ENCODE measurements at regions not wholly inside any gene's neighbourhood (a gene's known extent, or its start where the extent isn't known, plus 50 kb on each side); places are given as distances from the start of the nearest gene placed in this dataset.

GRCh38 chr11:135075740-135076139, 663.7 kb upstream of the B3GAT1 start:
- H3K36me3 Mint-ChIP-seq, result no peaks in the 10 kb centered on the region
- intact Hi-C loops (cut with micrococcal nuclease), result no loop called here

GRCh38 chr11:135074397-135074998, 662.5 kb upstream of the B3GAT1 start:
- Mint-ChIP-seq H3K36me3 (no peaks in the 10 kb centered on the region), H3K4me1 (no peaks in the 10 kb centered on the region), H3K4me3 (no peak overlapping the region), H3K9me3 (peaks cover 0 to 7% (median 0%) of the 10 kb centered on the region in 11 donors), H3K27me3 (peaks cover 0 to 30% (median 20%) of the 10 kb centered on the region in 5 donors), H3K27ac (no peak overlapping the region)
- Histone ChIP-seq H3K4me3 (ENCODE audit: low read length) (no peak overlapping the region), H3K4me1 (ENCODE audit: control insufficient read depth in 2 of 2, insufficient read depth in 2 of 2, low read length in 2 of 2) (no peaks in the 10 kb centered on the region), H3K36me3 (ENCODE audit: control insufficient read depth in 2 of 3, insufficient read depth in 3 of 3, low read length in 3 of 3) (no peaks in the 10 kb centered on the region), H3K9me3 (ENCODE audit: control insufficient read depth in 2 of 3, low read length in 3 of 3) (no peaks in the 10 kb centered on the region), H3K27me3 (ENCODE audit: control insufficient read depth in 2 of 2, insufficient read depth in 2 of 2, low read length in 2 of 2) (no peaks in the 10 kb centered on the region), H3K27ac (ENCODE audit: low read depth, low read length) (no peak overlapping the region)
- DNase-seq (no peak), ATAC-seq (no peak)
- ChIA-PET POLR2A (no interaction called here), CTCF (no interaction called here)
- intact Hi-C loops (cut with micrococcal nuclease), result no loop called here

More at GRCh38 chr11:135075740-135076139, 663.7 kb upstream of the B3GAT1 start:
- Histone ChIP-seq H3K36me3 (ENCODE audit: control insufficient read depth in 2 of 3, insufficient read depth in 3 of 3, low read length in 3 of 3) (no peaks in the 10 kb centered on the region), H3K4me3 (ENCODE audit: low read length) (no peak overlapping the region), H3K27ac (ENCODE audit: low read depth, low read length) (no peak overlapping the region), H3K27me3 (ENCODE audit: control insufficient read depth in 2 of 2, insufficient read depth in 2 of 2, low read length in 2 of 2) (no peaks in the 10 kb centered on the region), H3K9me3 (ENCODE audit: control insufficient read depth in 2 of 3, low read length in 3 of 3) (no peaks in the 10 kb centered on the region), H3K4me1 (ENCODE audit: control insufficient read depth in 2 of 2, insufficient read depth in 2 of 2, low read length in 2 of 2) (no peaks in the 10 kb centered on the region)
- peaks cover 0 to 4% (median 0%) of the 10 kb centered on the region in 11 donors for H3K9me3 Mint-ChIP-seq
- peaks cover 0 to 21% (median 13%) of the 10 kb centered on the region in 5 donors for H3K27me3 Mint-ChIP-seq
- peak; percentile 83 for ATAC-seq
- no peaks in the 10 kb centered on the region for H3K4me1 Mint-ChIP-seq
- POLR2A ChIA-PET, result no interaction called here
- CTCF ChIA-PET, result no interaction called here
- H3K4me3 Mint-ChIP-seq, result no peak overlapping the region
- peak; percentile 9 to 61 (median 20) for DNase-seq
- H3K27ac Mint-ChIP-seq, result no peak overlapping the region

DNA sequence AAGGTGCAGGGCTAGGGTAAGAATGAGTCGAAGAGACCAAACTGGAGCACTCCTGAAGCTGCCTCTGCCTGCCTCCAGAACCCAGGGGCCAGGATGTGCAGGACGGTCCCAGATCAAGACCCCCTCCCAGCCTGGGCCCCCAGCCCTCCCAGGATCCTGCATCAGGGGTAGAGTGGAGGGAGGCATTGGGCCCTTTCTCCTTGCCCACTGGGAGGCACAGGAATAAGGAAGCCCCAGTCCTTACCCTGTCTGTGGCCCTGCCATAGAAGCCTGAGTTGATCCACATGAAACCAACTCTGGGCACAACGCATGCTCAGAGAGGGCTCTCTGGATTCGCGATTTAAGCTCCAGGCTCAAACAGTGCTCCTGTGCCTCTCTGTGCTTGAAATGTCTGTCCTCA, 661.8 kb upstream of the B3GAT1 start:
- CTCF ChIA-PET, result no interaction called here
- Histone ChIP-seq H3K27me3 (ENCODE audit: control insufficient read depth in 2 of 2, insufficient read depth in 2 of 2, low read length in 2 of 2) (no peaks in the 10 kb centered on the region), H3K4me1 (ENCODE audit: control insufficient read depth in 2 of 2, insufficient read depth in 2 of 2, low read length in 2 of 2) (no peaks in the 10 kb centered on the region), H3K27ac (ENCODE audit: low read depth, low read length) (no peak overlapping the region), H3K36me3 (ENCODE audit: control insufficient read depth in 2 of 3, insufficient read depth in 3 of 3, low read length in 3 of 3) (no peaks in the 10 kb centered on the region), H3K4me3 (ENCODE audit: low read length) (no peak overlapping the region), H3K9me3 (ENCODE audit: control insufficient read depth in 2 of 3, low read length in 3 of 3) (no peaks in the 10 kb centered on the region)
- H3K9me3 Mint-ChIP-seq, result peaks cover 0 to 7% (median 0%) of the 10 kb centered on the region in 11 donors
- no peak for DNase-seq
- POLR2A ChIA-PET, result no interaction called here
- H3K27me3 Mint-ChIP-seq, result peaks cover 0 to 30% (median 20%) of the 10 kb centered on the region in 5 donors
- intact Hi-C loops (cut with micrococcal nuclease), result no loop called here
- no peaks in the 10 kb centered on the region for H3K36me3 Mint-ChIP-seq
- ATAC-seq, result no peak
- no peaks in the 10 kb centered on the region for H3K4me1 Mint-ChIP-seq
- H3K4me3 Mint-ChIP-seq, result no peak overlapping the region
- H3K27ac Mint-ChIP-seq, result no peak overlapping the region

- ChIA-PET CTCF (no interaction called here), POLR2A (no interaction called here)
- no peaks in the 10 kb centered on the region for H3K4me1 ChIP-seq (ENCODE audit: control insufficient read depth in 2 of 2, insufficient read depth in 2 of 2, low read length in 2 of 2)
Observed at GRCh38 chr11:135073381-135073780, 661.3 kb upstream of the B3GAT1 start.

DNA sequence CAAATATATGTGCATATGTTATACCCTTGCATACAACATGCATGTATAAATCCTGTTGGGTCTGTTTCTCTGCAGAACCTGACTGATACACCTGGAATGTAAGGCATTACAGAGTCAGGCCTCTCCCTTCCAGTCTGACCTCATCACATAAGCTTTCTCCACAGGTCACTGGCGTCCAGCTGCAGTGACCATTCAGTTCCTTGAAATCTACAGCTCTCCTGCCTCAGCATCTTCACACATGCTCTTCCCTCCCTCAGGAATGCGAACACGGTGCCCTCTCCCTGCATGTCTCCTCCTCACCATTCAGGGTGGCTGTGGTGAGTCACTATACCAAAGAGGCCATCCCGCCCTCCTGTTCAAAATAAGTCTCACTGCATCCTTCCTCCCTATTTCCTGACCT, 657.8 kb upstream of the B3GAT1 start:
- Mint-ChIP-seq H3K9me3 (peaks cover 0 to 9% (median 0%) of the 10 kb centered on the region in 11 donors), H3K27me3 (peaks cover 0 to 40% (median 39%) of the 10 kb centered on the region in 5 donors), H3K4me1 (no peaks in the 10 kb centered on the region), H3K4me3 (no peak overlapping the region), H3K27ac (no peak overlapping the region), H3K36me3 (no peaks in the 10 kb centered on the region)
- ATAC-seq (no peak), DNase-seq (no peak)
- no peak overlapping the region for H3K27ac ChIP-seq (ENCODE audit: low read depth, low read length)
- ChIA-PET POLR2A (no interaction called here), CTCF (no interaction called here)
- no peaks in the 10 kb centered on the region for H3K27me3 ChIP-seq (ENCODE audit: control insufficient read depth in 2 of 2, insufficient read depth in 2 of 2, low read length in 2 of 2)
- no peaks in the 10 kb centered on the region for H3K9me3 ChIP-seq (ENCODE audit: control insufficient read depth in 2 of 3, low read length in 3 of 3)
- no peaks in the 10 kb centered on the region for H3K36me3 ChIP-seq (ENCODE audit: control insufficient read depth in 2 of 3, insufficient read depth in 3 of 3, low read length in 3 of 3)
- intact Hi-C loops (cut with micrococcal nuclease), result no loop called here
- no peaks in the 10 kb centered on the region for H3K4me1 ChIP-seq (ENCODE audit: control insufficient read depth in 2 of 2, insufficient read depth in 2 of 2, low read length in 2 of 2)
- H3K4me3 ChIP-seq (ENCODE audit: low read length), result no peak overlapping the region

More at GRCh38 chr11:135073381-135073780, 661.3 kb upstream of the B3GAT1 start:
- DNase-seq (no peak), ATAC-seq (no peak)
- no peaks in the 10 kb centered on the region for H3K27me3 ChIP-seq (ENCODE audit: control insufficient read depth in 2 of 2, insufficient read depth in 2 of 2, low read length in 2 of 2)
- Mint-ChIP-seq H3K27me3 (peaks cover 0 to 30% (median 20%) of the 10 kb centered on the region in 5 donors), H3K9me3 (peaks cover 0 to 7% (median 0%) of the 10 kb centered on the region in 11 donors), H3K4me3 (no peak overlapping the region), H3K27ac (no peak overlapping the region), H3K36me3 (no peaks in the 10 kb centered on the region), H3K4me1 (no peaks in the 10 kb centered on the region)
- intact Hi-C loops (cut with micrococcal nuclease), result no loop called here
- H3K36me3 ChIP-seq (ENCODE audit: control insufficient read depth in 2 of 3, insufficient read depth in 3 of 3, low read length in 3 of 3), result no peaks in the 10 kb centered on the region
- no peak overlapping the region for H3K27ac ChIP-seq (ENCODE audit: low read depth, low read length)
- no peak overlapping the region for H3K4me3 ChIP-seq (ENCODE audit: low read length)
- H3K9me3 ChIP-seq (ENCODE audit: control insufficient read depth in 2 of 3, low read length in 3 of 3), result no peaks in the 10 kb centered on the region

DNA sequence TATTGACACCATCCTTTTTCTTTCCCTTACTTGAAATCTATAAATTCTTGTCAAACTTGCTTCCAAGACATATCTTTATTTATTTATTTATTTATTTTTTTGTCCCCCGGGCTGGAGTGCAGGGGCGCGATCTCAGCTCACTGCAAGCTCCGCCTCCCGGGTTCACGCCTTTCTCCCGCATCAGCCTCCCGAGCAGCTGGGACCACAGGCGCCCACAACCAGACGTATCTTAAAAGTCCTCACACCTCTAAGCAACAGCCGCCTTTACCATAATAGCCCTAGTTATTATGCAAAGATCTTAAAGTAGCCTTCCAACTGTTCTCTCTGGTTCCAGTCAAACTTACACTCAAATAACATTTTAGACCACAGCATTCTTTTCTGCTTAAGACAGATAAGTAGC, 657.0 kb upstream of the B3GAT1 start:
- CTCF ChIA-PET, result no interaction called here
- POLR2A ChIA-PET, result no interaction called here

GRCh38 chr11:135062994-135063393, 651.0 kb upstream of the B3GAT1 start:
- no peak overlapping the region for H3K27ac ChIP-seq (ENCODE audit: low read depth, low read length)
- POLR2A ChIA-PET, result no interaction called here
- CTCF ChIA-PET, result no interaction called here
- no peak overlapping the region for H3K4me3 ChIP-seq (ENCODE audit: low read length)
- H3K4me3 Mint-ChIP-seq, result no peak overlapping the region
- intact Hi-C loops (cut with micrococcal nuclease), result no loop called here
- H3K9me3 ChIP-seq (ENCODE audit: control insufficient read depth in 2 of 3, low read length in 3 of 3), result peaks cover 0 to 24% (median 0%) of the 10 kb centered on the region in 3 experiments
- DNase-seq, result no peak
- H3K27me3 ChIP-seq (ENCODE audit: control insufficient read depth in 2 of 2, insufficient read depth in 2 of 2, low read length in 2 of 2), result no peaks in the 10 kb centered on the region
- H3K27me3 Mint-ChIP-seq, result peaks cover 0 to 41% (median 22%) of the 10 kb centered on the region in 5 donors
- no peaks in the 10 kb centered on the region for H3K4me1 ChIP-seq (ENCODE audit: control insufficient read depth in 2 of 2, insufficient read depth in 2 of 2, low read length in 2 of 2)
- no peaks in the 10 kb centered on the region for H3K36me3 ChIP-seq (ENCODE audit: control insufficient read depth in 2 of 3, insufficient read depth in 3 of 3, low read length in 3 of 3)
- no peak overlapping the region for H3K27ac Mint-ChIP-seq
- peaks cover 0 to 16% (median 0%) of the 10 kb centered on the region in 5 donors for H3K36me3 Mint-ChIP-seq
- no peaks in the 10 kb centered on the region for H3K4me1 Mint-ChIP-seq
- no peak for ATAC-seq
- peaks cover 3 to 45% (median 27%) of the 10 kb centered on the region in 11 donors for H3K9me3 Mint-ChIP-seq

More for the DNA sequence above, 657.0 kb upstream of the B3GAT1 start:
- H3K27ac ChIP-seq (ENCODE audit: low read depth, low read length), result no peak overlapping the region
- no peaks in the 10 kb centered on the region for H3K9me3 ChIP-seq (ENCODE audit: control insufficient read depth in 2 of 3, low read length in 3 of 3)
- no peak for ATAC-seq
- Mint-ChIP-seq H3K27ac (peak overlapping the region in 1 of 9 donors; percentile 25), H3K36me3 (no peaks in the 10 kb centered on the region), H3K27me3 (peaks cover 0 to 40% (median 39%) of the 10 kb centered on the region in 5 donors), H3K4me3 (no peak overlapping the region), H3K4me1 (no peaks in the 10 kb centered on the region), H3K9me3 (peaks cover 0 to 12% (median 2%) of the 10 kb centered on the region in 11 donors)
- H3K4me3 ChIP-seq (ENCODE audit: low read length), result no peak overlapping the region
- no peaks in the 10 kb centered on the region for H3K27me3 ChIP-seq (ENCODE audit: control insufficient read depth in 2 of 2, insufficient read depth in 2 of 2, low read length in 2 of 2)
- no peak for DNase-seq
- no peaks in the 10 kb centered on the region for H3K36me3 ChIP-seq (ENCODE audit: control insufficient read depth in 2 of 3, insufficient read depth in 3 of 3, low read length in 3 of 3)
- intact Hi-C loops (cut with micrococcal nuclease), result no loop called here
- no peaks in the 10 kb centered on the region for H3K4me1 ChIP-seq (ENCODE audit: control insufficient read depth in 2 of 2, insufficient read depth in 2 of 2, low read length in 2 of 2)

All from naive thymus-derived CD4-positive, alpha-beta T cell (primary cell).